C4-2B (cell line): ENCODE measurements at regions not wholly inside any gene's neighbourhood (a gene's known extent, or its start where the extent isn't known, plus 50 kb on each side); places are given as distances from the start of the nearest gene placed in this dataset.

Experiments
- CTCF ChIP-seq: fragments of 450-650 bp; conservative IDR thresholded peaks from 2 replicates; pipeline ENCODE4 v1.5.1; 2017; ENCODE audit warnings: mild to moderate bottlenecking
- ZFX ChIP-seq: fragments of 450-650 bp; IDR thresholded peaks from 2 replicates; pipeline ENCODE4 v1.6.1; 2017

DNA sequence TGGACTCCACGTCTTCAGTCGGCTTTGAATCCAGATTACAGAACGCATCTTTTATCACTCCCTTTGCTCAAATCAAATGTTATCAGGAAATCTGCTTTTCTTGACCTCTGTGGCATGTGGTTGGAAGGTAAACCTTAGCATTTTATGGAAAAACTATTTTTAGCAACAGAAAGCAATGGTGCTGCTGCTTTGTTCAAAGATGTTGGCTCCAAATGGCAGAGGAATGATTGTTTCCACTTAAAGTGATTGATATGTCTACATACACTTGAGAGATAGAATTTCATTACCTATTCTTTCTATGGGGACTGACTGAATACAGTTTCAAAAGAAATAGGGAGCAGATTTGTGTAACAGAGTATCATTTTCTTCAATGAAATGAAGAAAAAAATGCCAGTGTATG lies 761.2 kb downstream of the NOVA1 start:
- TF ChIP-seq CTCF (no peak), ZFX (no peak)
